HCT116 (cell line): ENCODE measurements at regions not wholly inside any gene's neighbourhood (a gene's known extent, or its start where the extent isn't known, plus 50 kb on each side); places are given as distances from the start of the nearest gene placed in this dataset.

ENCODE experiments used
- EZH2phosphoT487 ChIP-seq: fragments of 200-600 bp; IDR thresholded peaks from 2 replicates; pipeline ENCODE4 v1.6.1; 2018; ENCODE audit warnings: antibody characterized with exemption, borderline replicate concordance
- POLR2AphosphoS5 ChIP-seq: IDR thresholded peaks from 2 replicates; pipeline ENCODE4 v1.6.1; 2011; ENCODE audit warnings: mild to moderate bottlenecking, low read depth, low read length, moderate library complexity
- ZBTB33 ChIP-seq: IDR thresholded peaks from 2 replicates; pipeline ENCODE4 v1.6.1; 2011; ENCODE audit warnings: mild to moderate bottlenecking, low read length, moderate library complexity; ENCODE audit not compliant: insufficient replicate concordance; ENCODE audit errors: extremely low read depth

GRCh38 chr18:42305869-42306593, 351.0 kb downstream of the PIK3C3 start:
- TF ChIP-seq EZH2phosphoT487 (no peak), POLR2AphosphoS5 (no peak), ZBTB33 (no peak)
